Transverse colon (tissue), 4 donors: ENCODE measurements at regions not wholly inside any gene's neighbourhood (a gene's known extent, or its start where the extent isn't known, plus 50 kb on each side); places are given as distances from the start of the nearest gene placed in this dataset.

Experiments used
- CTCF ChIP-seq, 5 experiments: fragments of 200-600 bp in 3 of 5; fragments of 450-650 bp in 2 of 5; sonication (generic) in 3 of 5; IDR thresholded peaks; 1 replicate in 2 of 5; 2 replicates in 3 of 5; pipeline ENCODE4 v1.5.1; 2016 to 2017; ENCODE audit warnings: antibody characterized with exemption in 5 of 5, inconsistent platforms in 3 of 5, mild to moderate bottlenecking in 2 of 5, moderate library complexity in 1 of 5
- POLR2A ChIP-seq: fragments of 450-650 bp; IDR thresholded peaks from one replicate; pipeline ENCODE4 v1.6.1; 2016; ENCODE audit warnings: antibody characterized with exemption, mild to moderate bottlenecking, moderate library complexity
- POLR2AphosphoS5 ChIP-seq, 3 donors: sonication (generic); formaldehyde crosslinking; IDR thresholded peaks; one replicate each; pipeline ENCODE4 v1.6.1; 2016; ENCODE audit warnings: antibody characterized with exemption in 3 of 3

- TF ChIP-seq CTCF (IDR thresholded peaks at IDR 0.05) = no peak
- TF ChIP-seq POLR2A = no peak
- TF ChIP-seq POLR2AphosphoS5 (IDR thresholded peaks at IDR 0.05) = no peak
Measured at GRCh38 chr15:97052513-97052912, 722.0 kb downstream of the NR2F2 start.
